ENCODE measurements at regions not wholly inside any gene's neighbourhood (a gene's known extent, or its start where the extent isn't known, plus 50 kb on each side); places are given as distances from the start of the nearest gene placed in this dataset.

- TF ChIP-seq POLR2A (IDR thresholded peaks at IDR 0.05; ENCODE audit: low read length) (no peak), GATA1 (IDR thresholded peaks at IDR 0.05; ENCODE audit: low read depth, low read length) (no peak)
These were observed 57.4 kb upstream of the NUP160 start for GRCh38 chr11:47905358-47906059.
